WTC11 (cell line): ENCODE measurements at regions not wholly inside any gene's neighbourhood (a gene's known extent, or its start where the extent isn't known, plus 50 kb on each side); places are given as distances from the start of the nearest gene placed in this dataset.

Experiments used
- ATAC-seq: fragments of 200-7000 bp; cut with Tn5 transposase; 2 replicates; pipeline ENCODE4 v1.10.0; 2021; ENCODE audit warnings: mild to moderate bottlenecking, moderate library complexity
- CTCF ChIA-PET: fragments of 300-600 bp; sonication (Branson Sonifier 250); formaldehyde crosslinking; loops from one replicate; lab custom pipeline; 2021; ENCODE audit warnings: antibody characterized with exemption; lab: Charles Lee
- POLR2A ChIA-PET: fragments of 350-600 bp; sonication (Branson Sonifier 250); formaldehyde crosslinking; loops from one replicate; lab custom pipeline; 2021; ENCODE audit warnings: antibody characterized with exemption; lab: Charles Lee
- DNase-seq: peaks from one replicate; pipeline ENCODE4 v3.0.0; 2021; ENCODE audit warnings: low spot score
- H3K27ac Mint-ChIP-seq: 2 replicates; pipeline ENCODE4 v1.8.0; 2021; ENCODE audit warnings: mixed read lengths
- H3K27me3 Mint-ChIP-seq: 2 replicates; pipeline ENCODE4 v1.8.0; 2021; ENCODE audit warnings: low read depth, mild to moderate bottlenecking, moderate library complexity, mixed read lengths
- H3K36me3 Mint-ChIP-seq: 2 replicates; pipeline ENCODE4 v1.8.0; 2021; ENCODE audit warnings: mixed read lengths
- H3K4me1 Mint-ChIP-seq: 2 replicates; pipeline ENCODE4 v1.8.0; 2022; ENCODE audit warnings: mixed read lengths
- H3K4me3 Mint-ChIP-seq: 2 replicates; pipeline ENCODE4 v1.8.0; 2021; ENCODE audit warnings: mild to moderate bottlenecking, moderate library complexity, mixed read lengths
- H3K9me3 Mint-ChIP-seq: 2 replicates; pipeline ENCODE4 v1.8.0; 2021; ENCODE audit warnings: mixed read lengths
- ATF1 ChIP-seq: sonication (generic); formaldehyde crosslinking; IDR thresholded peaks from 2 replicates; pipeline ENCODE4 v1.8.1; 2023; ENCODE audit warnings: mild to moderate bottlenecking, moderate library complexity, missing genetic modification reagents
- ATF3 ChIP-seq: sonication (generic); formaldehyde crosslinking; conservative IDR thresholded peaks from 2 replicates; pipeline ENCODE4 v1.8.1; 2022; ENCODE audit warnings: mild to moderate bottlenecking, missing genetic modification reagents
- CBFB ChIP-seq: sonication (generic); formaldehyde crosslinking; IDR thresholded peaks from 2 replicates; pipeline ENCODE4 v1.8.1; 2022; ENCODE audit warnings: mild to moderate bottlenecking, low read depth, missing genetic modification reagents
- CDX4 ChIP-seq: fragments of 250-450 bp; sonication (Bioruptor Pico); IDR thresholded peaks from 2 replicates; pipeline ENCODE4 v1.9.0; 2021; ENCODE audit warnings: moderate library complexity, mild to moderate bottlenecking, inconsistent platforms, borderline replicate concordance
- ELF4 ChIP-seq: sonication (generic); formaldehyde crosslinking; IDR thresholded peaks from 2 replicates; pipeline ENCODE4 v1.8.1; 2022; ENCODE audit warnings: low read depth, mild to moderate bottlenecking, moderate library complexity, missing genetic modification reagents
- ERG ChIP-seq: fragments of 250-450 bp; sonication (Bioruptor Pico); IDR thresholded peaks from 2 replicates; pipeline ENCODE4 v1.8.0; 2021; ENCODE audit warnings: mild to moderate bottlenecking
- ESRRA ChIP-seq: sonication (generic); formaldehyde crosslinking; IDR thresholded peaks from 2 replicates; pipeline ENCODE4 v1.8.1; 2022; ENCODE audit warnings: mild to moderate bottlenecking, missing genetic modification reagents, borderline replicate concordance
- ETV6 ChIP-seq: sonication (generic); formaldehyde crosslinking; IDR thresholded peaks from 2 replicates; pipeline ENCODE4 v1.8.1; 2022; ENCODE audit warnings: mild to moderate bottlenecking, missing genetic modification reagents
- FOXJ3 ChIP-seq: sonication (generic); formaldehyde crosslinking; IDR thresholded peaks from 2 replicates; pipeline ENCODE4 v1.9.0; 2021; ENCODE audit warnings: missing genetic modification reagents, mild to moderate bottlenecking, borderline replicate concordance
- GRHL2 ChIP-seq: fragments of 250-450 bp; sonication (Bioruptor Pico); IDR thresholded peaks from 2 replicates; pipeline ENCODE4 v1.8.0; 2022; ENCODE audit warnings: mild to moderate bottlenecking, moderate library complexity; ENCODE audit not compliant: insufficient replicate concordance, severe bottlenecking
- HMGA2 ChIP-seq: fragments of 250-450 bp; sonication (Bioruptor Pico); IDR thresholded peaks from 2 replicates; pipeline ENCODE4 v1.4.0; 2021; ENCODE audit warnings: mild to moderate bottlenecking, moderate library complexity
- JUN ChIP-seq: sonication (generic); formaldehyde crosslinking; IDR thresholded peaks from 2 replicates; pipeline ENCODE4 v1.8.0; 2023; ENCODE audit warnings: mild to moderate bottlenecking, missing genetic modification reagents
- KAT7 ChIP-seq: sonication (generic); formaldehyde crosslinking; IDR thresholded peaks from 2 replicates; pipeline ENCODE4 v1.8.1; 2023; ENCODE audit warnings: missing genetic modification reagents, mild to moderate bottlenecking, borderline replicate concordance
- MAX ChIP-seq: sonication (generic); formaldehyde crosslinking; IDR thresholded peaks from 2 replicates; pipeline ENCODE4 v1.8.0; 2022; ENCODE audit warnings: mild to moderate bottlenecking, missing genetic modification reagents
- OVOL2 ChIP-seq: fragments of 250-450 bp; sonication (Bioruptor Pico); IDR thresholded peaks from 2 replicates; pipeline ENCODE4 v1.9.0; 2021; ENCODE audit warnings: mild to moderate bottlenecking, borderline replicate concordance
- PREB ChIP-seq: sonication (generic); formaldehyde crosslinking; IDR thresholded peaks from 2 replicates; pipeline ENCODE4 v1.8.1; 2022; ENCODE audit warnings: mild to moderate bottlenecking, missing genetic modification reagents, moderate library complexity, borderline replicate concordance
- RORB ChIP-seq: fragments of 250-450 bp; sonication (Bioruptor Pico); IDR thresholded peaks from 2 replicates; pipeline ENCODE4 v1.9.0; 2021; ENCODE audit warnings: mild to moderate bottlenecking
- SOX15 ChIP-seq: fragments of 250-450 bp; sonication (Bioruptor Pico); IDR thresholded peaks from 2 replicates; pipeline ENCODE4 v1.9.0; 2021; ENCODE audit warnings: mild to moderate bottlenecking
- TEAD4 ChIP-seq: sonication (generic); formaldehyde crosslinking; IDR thresholded peaks from 2 replicates; pipeline ENCODE4 v1.8.0; 2022; ENCODE audit warnings: mild to moderate bottlenecking, missing genetic modification reagents
- TP53 ChIP-seq: sonication (generic); formaldehyde crosslinking; IDR thresholded peaks from 2 replicates; pipeline ENCODE4 v1.8.1; 2023; ENCODE audit warnings: mild to moderate bottlenecking, missing genetic modification reagents
- USF1 ChIP-seq: sonication (generic); formaldehyde crosslinking; IDR thresholded peaks from 2 replicates; pipeline ENCODE4 v1.8.0; 2022; ENCODE audit warnings: mild to moderate bottlenecking, missing genetic modification reagents
- USF2 ChIP-seq: sonication (generic); formaldehyde crosslinking; IDR thresholded peaks from 2 replicates; pipeline ENCODE4 v1.8.1; 2023; ENCODE audit warnings: mild to moderate bottlenecking, missing genetic modification reagents, moderate library complexity
- ZBTB21 ChIP-seq: sonication (generic); formaldehyde crosslinking; IDR thresholded peaks from 2 replicates; pipeline ENCODE4 v1.8.1; 2023; ENCODE audit warnings: mild to moderate bottlenecking, missing genetic modification reagents, borderline replicate concordance
- ZNF138 ChIP-seq: sonication (generic); formaldehyde crosslinking; conservative IDR thresholded peaks from 2 replicates; pipeline ENCODE4 v1.8.1; 2022; ENCODE audit warnings: mild to moderate bottlenecking, moderate library complexity, missing genetic modification reagents
- ZNF232 ChIP-seq: sonication (generic); formaldehyde crosslinking; IDR thresholded peaks from 2 replicates; pipeline ENCODE4 v1.8.0; 2022; ENCODE audit warnings: mild to moderate bottlenecking, missing genetic modification reagents
- ZNF263 ChIP-seq: sonication (generic); formaldehyde crosslinking; IDR thresholded peaks from 2 replicates; pipeline ENCODE4 v1.8.1; 2022; ENCODE audit warnings: low read depth, mild to moderate bottlenecking, moderate library complexity, missing genetic modification reagents
- ZNF425 ChIP-seq: fragments of 250-450 bp; sonication (Bioruptor Pico); conservative IDR thresholded peaks from 2 replicates; pipeline ENCODE4 v1.9.0; 2021; ENCODE audit warnings: mild to moderate bottlenecking
- ZNF671 ChIP-seq: fragments of 250-450 bp; sonication (Bioruptor Pico); IDR thresholded peaks from 2 replicates; pipeline ENCODE4 v1.8.0; 2021; ENCODE audit warnings: mild to moderate bottlenecking

GRCh38 chr9:28329323-28329722 is 756.0 kb upstream of the C9orf72 start (continued):
- no peak for TF ChIP-seq OVOL2
- no peak for TF ChIP-seq GRHL2 (CRISPR knock-in tag)
- TF ChIP-seq ZNF232 (CRISPR knock-in tag): no peak
- no peak for TF ChIP-seq CBFB (CRISPR knock-in tag)
- no peak for TF ChIP-seq ATF3 (CRISPR knock-in tag)
- no peak for TF ChIP-seq ZNF263 (CRISPR knock-in tag)
- TF ChIP-seq ATF1: no peak
- no peak for TF ChIP-seq MAX
- TF ChIP-seq KAT7 (CRISPR knock-in tag): no peak
- TF ChIP-seq ZNF138 (CRISPR knock-in tag): no peak

GRCh38 chr9:28332648-28333047 is 759.4 kb upstream of the C9orf72 start:
- POLR2A ChIA-PET: no interaction called here
- peaks cover 3% of the 10 kb centered on the region for H3K36me3 Mint-ChIP-seq
- H3K4me1 Mint-ChIP-seq: peaks cover 28% of the 10 kb centered on the region
- no peak for TF ChIP-seq USF1 (CRISPR knock-in tag)
- TF ChIP-seq TEAD4: no peak
- no peak for TF ChIP-seq SOX15
- TF ChIP-seq HMGA2 (CRISPR knock-in tag): no peak
- no peak for TF ChIP-seq ZBTB21
- TF ChIP-seq USF2 (CRISPR knock-in tag): no peak
- no peak for TF ChIP-seq ZNF671 (CRISPR knock-in tag)
- TF ChIP-seq TP53 (CRISPR knock-in tag): no peak
- no peak for TF ChIP-seq CDX4 (CRISPR knock-in tag)
- no peak for TF ChIP-seq ETV6 (CRISPR knock-in tag)
- TF ChIP-seq PREB (CRISPR knock-in tag): no peak
- TF ChIP-seq ESRRA (CRISPR knock-in tag): no peak
- TF ChIP-seq KAT7 (CRISPR knock-in tag): no peak
- TF ChIP-seq JUN (CRISPR knock-in tag): no peak
- no peak for TF ChIP-seq ERG
- TF ChIP-seq ZNF425 (CRISPR knock-in tag): no peak
- TF ChIP-seq FOXJ3 (CRISPR knock-in tag): no peak
- TF ChIP-seq ELF4: no peak
- TF ChIP-seq RORB (CRISPR knock-in tag): no peak
- ATAC-seq: no peak
- CTCF ChIA-PET: interaction anchor here (0.5 kb wide), 1 partner anchor 262 kb away, joined by 3 read pairs; no protein-coding TSS in a partner anchor
- no peak overlapping the region for H3K27ac Mint-ChIP-seq
- DNase-seq: no peak
- H3K9me3 Mint-ChIP-seq: peaks cover 3% of the 10 kb centered on the region
- H3K4me3 Mint-ChIP-seq: no peak overlapping the region
- no peaks in the 10 kb centered on the region for H3K27me3 Mint-ChIP-seq
